ENCODE measurements at regions not wholly inside any gene's neighbourhood (a gene's known extent, or its start where the extent isn't known, plus 50 kb on each side); places are given as distances from the start of the nearest gene placed in this dataset.
"Not testable (repeated sequence)": the region's sequence is repeated elsewhere in the genome, so short reads cannot be mapped to it uniquely, and the experiment has no call there.

- not testable (repeated sequence) for TF ChIP-seq ATF7 (IDR thresholded peaks at IDR 0.05; ENCODE audit: low read depth); NR2C2 (IDR thresholded peaks at IDR 0.05; ENCODE audit: borderline replicate concordance, control insufficient read depth, insufficient read length, low read depth); ZZZ3 (IDR thresholded peaks at IDR 0.05; ENCODE audit: control insufficient read depth, insufficient read length, low read depth); RFX5 (IDR thresholded peaks at IDR 0.05; ENCODE audit: low read depth, low read length); CTCF (IDR thresholded peaks at IDR 0.05 in 2 of 3, conservative IDR thresholded peaks at IDR 0.05 in 1 of 3; ENCODE audit: control insufficient read depth in 2 of 3, extremely low read depth in 1 of 3, insufficient read depth in 1 of 3, low read depth in 3 of 3, low read length in 3 of 3); YY1 (IDR thresholded peaks at IDR 0.05; ENCODE audit: low read depth, low read length); CEBPZ (IDR thresholded peaks at IDR 0.05; ENCODE audit: low read depth, low read length); POLR2AphosphoS5 (IDR thresholded peaks at IDR 0.05; ENCODE audit: low read length); SMC3 (IDR thresholded peaks at IDR 0.05; ENCODE audit: borderline replicate concordance, low read length); SIN3A (IDR thresholded peaks at IDR 0.05; ENCODE audit: low read depth, low read length); NBN (IDR thresholded peaks at IDR 0.05); REST (IDR thresholded peaks at IDR 0.05; ENCODE audit: low read depth, low read length); ZSCAN29 (IDR thresholded peaks at IDR 0.05); CHD2 (IDR thresholded peaks at IDR 0.05; ENCODE audit: borderline replicate concordance, low read depth, low read length)
Measured at GRCh38 chr10:36734590-36734989, 390.8 kb upstream of the ANKRD30A start.
